HG03196 (cell line): ENCODE measurements at regions not wholly inside any gene's neighbourhood (a gene's known extent, or its start where the extent isn't known, plus 50 kb on each side); places are given as distances from the start of the nearest gene placed in this dataset.

ENCODE experiments used
- ATAC-seq: cut with Tn5 transposase; IDR thresholded peaks from one replicate; pipeline ENCODE4 v1.9.1; 2021; ENCODE audit not compliant: unreplicated experiment

GRCh38 chr6:104109806-104110205, 749.9 kb downstream of the HACE1 start:
- ATAC-seq = no peak

GRCh38 chr6:104108634-104109033, 751.1 kb downstream of the HACE1 start:
- ATAC-seq = no peak

GRCh38 chr6:104095661-104096416, 763.9 kb downstream of the HACE1 start:
- no peak for ATAC-seq

- ATAC-seq = peak; percentile 61
These were observed 772.0 kb downstream of the HACE1 start for GRCh38 chr6:104087765-104088164.

GRCh38 chr6:104068281-104068680, 791.4 kb downstream of the HACE1 start:
- ATAC-seq = no peak

- no peak for ATAC-seq
These were observed 794.8 kb downstream of the HACE1 start for GRCh38 chr6:104064876-104065275.

GRCh38 chr6:104050455-104050854, 809.3 kb downstream of the HACE1 start:
- no peak for ATAC-seq

GRCh38 chr6:104046426-104046825, 813.3 kb downstream of the HACE1 start:
- ATAC-seq = no peak

GRCh38 chr6:104031346-104031745, 828.4 kb downstream of the HACE1 start:
- no peak for ATAC-seq

- no peak for ATAC-seq
These were observed 837.6 kb downstream of the HACE1 start for GRCh38 chr6:104022126-104022525.

- ATAC-seq = no peak
These were observed 840.5 kb downstream of the HACE1 start for GRCh38 chr6:104019075-104019753.

GRCh38 chr6:104017410-104018381, 842.0 kb downstream of the HACE1 start:
- ATAC-seq = no peak

GRCh38 chr6:104014163-104014959, 845.4 kb downstream of the HACE1 start:
- no peak for ATAC-seq

GRCh38 chr6:104013312-104013971, 846.3 kb downstream of the HACE1 start:
- no peak for ATAC-seq

- ATAC-seq = no peak
These were observed 848.8 kb downstream of the HACE1 start for GRCh38 chr6:104010897-104011296.

GRCh38 chr6:104003803-104004516, 855.8 kb downstream of the HACE1 start:
- ATAC-seq = no peak

- no peak for ATAC-seq
These were observed 864.1 kb downstream of the HACE1 start for GRCh38 chr6:103995571-103995970.

GRCh38 chr6:103983860-103984259, 875.9 kb downstream of the HACE1 start:
- ATAC-seq = no peak

- no peak for ATAC-seq
These were observed 876.7 kb downstream of the HACE1 start for GRCh38 chr6:103983011-103983410.
